Trophoblast cell (in vitro differentiated cells and primary cell): ENCODE measurements at regions not wholly inside any gene's neighbourhood (a gene's known extent, or its start where the extent isn't known, plus 50 kb on each side); places are given as distances from the start of the nearest gene placed in this dataset.

ENCODE experiments used
- DNase-seq, 2 donors: peaks; one replicate each; pipeline ENCODE4 v3.0.0-alpha.2; 2016
- H2AFZ ChIP-seq: 2 replicates; pipeline ENCODE4 v1.6.1; 2013; ENCODE audit warnings: low read length, moderate library complexity, mild to moderate bottlenecking; ENCODE audit not compliant: insufficient read depth, poor library complexity
- H2AK5ac ChIP-seq: 2 replicates; pipeline ENCODE4 v1.6.1; 2013; ENCODE audit warnings: mild to moderate bottlenecking, low read length
- H2BK120ac ChIP-seq: 2 replicates; pipeline ENCODE4 v1.6.1; 2013; ENCODE audit warnings: low read length, mild to moderate bottlenecking, moderate library complexity; ENCODE audit not compliant: insufficient read depth, poor library complexity
- H2BK12ac ChIP-seq: 2 replicates; pipeline ENCODE4 v1.6.1; 2013; ENCODE audit warnings: mild to moderate bottlenecking, low read length, moderate library complexity
- H2BK5ac ChIP-seq: 2 replicates; pipeline ENCODE4 v1.6.1; 2013; ENCODE audit warnings: low read length, low read depth, moderate library complexity, mild to moderate bottlenecking; ENCODE audit not compliant: poor library complexity
- H3K14ac ChIP-seq: 2 replicates; pipeline ENCODE4 v1.6.1; 2013; ENCODE audit warnings: mild to moderate bottlenecking, low read length
- H3K18ac ChIP-seq: 2 replicates; pipeline ENCODE4 v1.6.1; 2013; ENCODE audit warnings: mild to moderate bottlenecking, low read length
- H3K23ac ChIP-seq: 2 replicates; pipeline ENCODE4 v1.6.1; 2013; ENCODE audit warnings: low read length
- H3K27ac ChIP-seq: 2 replicates; pipeline ENCODE4 v1.5.1; 2013; ENCODE audit warnings: low read depth, mild to moderate bottlenecking, inconsistent platforms, low read length, moderate library complexity
- H3K27me3 ChIP-seq: 2 replicates; pipeline ENCODE4 v1.6.1; 2013; ENCODE audit warnings: inconsistent platforms, mild to moderate bottlenecking, low read length, moderate library complexity; ENCODE audit not compliant: insufficient read depth
- H3K36me3 ChIP-seq, 2 experiments: 1 replicate in 1 of 2; 2 replicates in 1 of 2; pipeline ENCODE4 v1.6.1; 2013; ENCODE audit warnings: low read length in 2 of 2, mild to moderate bottlenecking in 2 of 2, moderate library complexity in 1 of 2; ENCODE audit not compliant: insufficient read depth in 2 of 2, control insufficient read depth in 1 of 2
- H3K4ac ChIP-seq: 2 replicates; pipeline ENCODE4 v1.6.1; 2013; ENCODE audit warnings: low read depth, mild to moderate bottlenecking, low read length, moderate library complexity
- H3K4me1 ChIP-seq, 2 experiments: 1 replicate in 1 of 2; 2 replicates in 1 of 2; pipeline ENCODE4 v1.6.1; 2013; ENCODE audit warnings: low read length in 2 of 2, mild to moderate bottlenecking in 2 of 2, moderate library complexity in 1 of 2; ENCODE audit not compliant: insufficient read depth in 2 of 2, control insufficient read depth in 1 of 2
- H3K4me2 ChIP-seq: 2 replicates; pipeline ENCODE4 v1.6.1; 2013; ENCODE audit warnings: inconsistent platforms, mild to moderate bottlenecking, low read length, moderate library complexity
- H3K4me3 ChIP-seq: 2 replicates; pipeline ENCODE4 v1.5.1; 2013; ENCODE audit warnings: mild to moderate bottlenecking, low read depth, low read length, inconsistent platforms
- H3K79me1 ChIP-seq: one replicate; pipeline ENCODE4 v1.6.1; 2013; ENCODE audit warnings: low read length
- H3K79me2 ChIP-seq: 2 replicates; pipeline ENCODE4 v1.6.1; 2013; ENCODE audit warnings: low read length, mild to moderate bottlenecking; ENCODE audit not compliant: control insufficient read depth, insufficient read depth, poor library complexity
- H3K9ac ChIP-seq: 2 replicates; pipeline ENCODE4 v1.6.1; 2013; ENCODE audit warnings: mild to moderate bottlenecking, low read length
- H3K9me3 ChIP-seq: 2 replicates; pipeline ENCODE4 v1.6.1; 2013; ENCODE audit warnings: low read depth, mild to moderate bottlenecking, control low read depth, inconsistent platforms, low read length; ENCODE audit not compliant: insufficient read depth
- H4K12ac ChIP-seq: 2 replicates; pipeline ENCODE4 v1.6.1; 2013; ENCODE audit warnings: low read depth, mild to moderate bottlenecking, low read length, moderate library complexity
- H4K8ac ChIP-seq: 2 replicates; pipeline ENCODE4 v1.6.1; 2013; ENCODE audit warnings: low read depth, mild to moderate bottlenecking, low read length, moderate library complexity
- H4K91ac ChIP-seq: one replicate; pipeline ENCODE4 v1.6.1; 2013; ENCODE audit warnings: low read depth, mild to moderate bottlenecking, low read length, moderate library complexity
- WGBS: extraction: QIAGEN DNeasy Blood & Tissue Kit; methylation state at CpG from one replicate; pipeline ENCODE4 v1.1.7; 2013; ENCODE audit warnings: missing lambda C conversion rate; ENCODE audit not compliant: insufficient read length, insufficient coverage; ENCODE audit errors: extremely low coverage; 5-methylcytosine and 5-hydroxymethylcytosine counted together

DNA sequence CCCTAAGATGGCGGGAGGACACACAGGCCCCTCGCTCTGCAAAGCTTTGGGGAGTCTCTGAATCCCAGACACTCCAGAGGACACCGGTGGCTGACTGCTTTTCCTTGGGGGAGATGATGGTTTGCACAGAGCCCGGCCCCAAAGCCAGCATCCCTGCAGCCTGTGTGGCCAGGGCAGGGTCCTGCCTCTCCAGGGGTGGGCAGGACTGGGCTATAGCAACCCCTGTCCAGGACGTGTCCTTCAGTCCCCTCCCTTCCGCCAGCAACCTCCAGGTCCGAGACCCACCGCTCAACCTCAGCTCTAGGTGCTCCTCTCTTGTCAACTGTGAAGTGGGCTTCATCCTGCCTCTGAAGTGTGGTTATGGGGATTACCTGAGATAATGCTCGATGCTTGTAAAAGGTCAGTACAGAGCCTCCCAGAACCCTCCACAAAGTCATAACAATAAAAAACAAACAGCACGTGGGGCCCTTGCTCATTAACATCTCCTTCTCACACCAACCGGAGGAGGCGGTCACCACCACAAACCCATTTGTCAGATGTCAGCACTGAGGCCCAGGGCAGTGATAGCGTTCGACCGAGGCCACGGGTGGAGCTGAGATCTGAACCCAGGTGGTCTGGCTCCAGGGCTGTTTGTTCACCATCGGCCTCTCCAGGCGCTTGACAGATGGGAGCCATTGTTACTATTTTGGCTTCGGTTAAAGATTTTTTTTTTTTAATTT is 304.8 kb downstream of the IRF8 start:
- H2AFZ ChIP-seq: no peak overlapping the region
- WGBS: no CpG with 5 or more reads among the region's 19 CpGs

DNA sequence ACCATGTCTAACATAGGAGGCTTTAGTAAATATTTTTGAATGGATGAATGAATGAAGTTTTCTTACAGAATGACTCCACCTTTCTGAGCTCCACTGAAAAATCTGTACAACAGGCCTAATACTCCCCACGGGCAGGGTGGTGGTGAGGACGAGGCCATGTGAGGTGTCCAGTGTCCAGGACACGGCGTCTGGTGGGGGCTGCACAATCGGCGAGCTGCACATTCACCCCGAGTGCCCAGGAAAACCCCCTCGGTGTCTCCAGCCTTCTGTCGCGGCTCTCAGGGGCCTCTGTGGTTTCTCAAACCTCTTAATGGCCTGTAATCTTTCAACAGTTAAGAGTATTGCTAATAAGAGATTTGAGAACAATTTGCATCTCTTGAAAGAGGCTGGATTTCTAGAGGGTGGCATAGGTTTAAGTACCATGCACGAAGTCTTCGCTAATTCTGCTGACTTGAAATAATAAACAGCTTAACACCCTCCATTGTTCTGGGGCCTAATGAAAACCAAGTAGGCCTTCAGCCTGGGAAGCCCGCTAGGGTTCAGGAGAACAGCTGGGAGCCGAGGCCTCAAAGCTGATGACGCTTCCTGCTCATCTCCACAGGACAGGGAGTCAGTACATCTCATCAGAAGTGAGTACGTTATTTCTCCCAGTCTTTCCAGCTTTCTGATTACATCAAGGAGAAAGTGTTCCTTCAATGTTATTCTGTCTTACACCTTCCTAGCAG is 304.6 kb upstream of the FOXF1 start:
- Histone ChIP-seq H3K9ac (no peak overlapping the region), H3K9me3 (peaks cover 2% of the 10 kb centered on the region), H3K36me3 (no peaks in the 10 kb centered on the region), H4K8ac (no peak overlapping the region), H2BK12ac (no peak overlapping the region), H3K14ac (no peak overlapping the region), H3K23ac (no peak overlapping the region), H3K79me1 (no peaks in the 10 kb centered on the region), H2BK120ac (no peak overlapping the region), H3K27me3 (no peaks in the 10 kb centered on the region), H3K27ac (no peak overlapping the region), H3K4me1 (peaks cover 0 to 2% of the 10 kb centered on the region in 2 experiments), H2AK5ac (no peak overlapping the region), H4K12ac (no peak overlapping the region), H4K91ac (no peak overlapping the region), H2BK5ac (no peak overlapping the region), H3K4me3 (no peak overlapping the region), H3K79me2 (no peaks in the 10 kb centered on the region), H3K4me2 (no peak overlapping the region), H2AFZ (no peak overlapping the region), H3K18ac (no peak overlapping the region), H3K4ac (no peak overlapping the region)
- no peak for DNase-seq
- WGBS: no CpG with 5 or more reads among the region's 16 CpGs

More for the DNA sequence above, 304.8 kb downstream of the IRF8 start:
- no peak overlapping the region for H3K9ac ChIP-seq
- H3K4me2 ChIP-seq: no peak overlapping the region
- H3K9me3 ChIP-seq: no peaks in the 10 kb centered on the region
- no peak overlapping the region for H3K4ac ChIP-seq
- H4K12ac ChIP-seq: no peak overlapping the region
- H3K23ac ChIP-seq: no peak overlapping the region
- no peaks in the 10 kb centered on the region for H3K27me3 ChIP-seq
- H3K27ac ChIP-seq: no peak overlapping the region
- H2BK120ac ChIP-seq: no peak overlapping the region
- H4K8ac ChIP-seq: no peak overlapping the region
- H4K91ac ChIP-seq: no peak overlapping the region
- no peaks in the 10 kb centered on the region for H3K79me1 ChIP-seq
- no peak overlapping the region for H2AK5ac ChIP-seq
- H3K79me2 ChIP-seq: no peaks in the 10 kb centered on the region
- DNase-seq: no peak
- H3K14ac ChIP-seq: no peak overlapping the region
- peaks cover 0 to 2% of the 10 kb centered on the region in 2 experiments for H3K4me1 ChIP-seq
- H3K18ac ChIP-seq: no peak overlapping the region
- no peaks in the 10 kb centered on the region for H3K36me3 ChIP-seq
- no peak overlapping the region for H2BK12ac ChIP-seq
- H3K4me3 ChIP-seq: no peak overlapping the region
- no peak overlapping the region for H2BK5ac ChIP-seq

DNA sequence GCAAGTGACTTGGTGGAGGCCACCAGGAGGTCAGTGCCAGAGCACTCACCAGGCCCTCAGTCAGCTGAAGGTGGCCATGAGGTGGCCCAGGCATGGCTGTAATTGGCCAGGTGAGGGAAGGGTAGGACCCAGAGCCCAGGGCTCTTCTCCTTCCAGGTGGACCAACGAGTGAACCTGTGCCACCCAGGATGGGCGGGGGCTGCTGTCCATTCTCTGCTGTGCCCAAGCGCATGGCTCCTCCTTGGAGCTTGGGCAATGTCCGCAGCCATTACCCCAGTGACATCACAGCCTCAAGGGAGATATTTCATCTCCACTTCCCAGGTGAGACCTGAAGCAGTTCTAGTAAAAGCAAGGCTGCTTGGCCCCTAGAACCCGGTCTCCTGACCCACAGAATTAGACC is 303.0 kb upstream of the FOXF1 start:
- Histone ChIP-seq H4K8ac (no peak overlapping the region), H3K9ac (no peak overlapping the region), H3K4me2 (no peak overlapping the region), H3K9me3 (peaks cover 7% of the 10 kb centered on the region), H2BK120ac (no peak overlapping the region), H3K14ac (no peak overlapping the region), H3K4me3 (no peak overlapping the region), H3K18ac (no peak overlapping the region), H3K4ac (no peak overlapping the region), H3K4me1 (no peaks in the 10 kb centered on the region), H4K91ac (no peak overlapping the region), H2BK5ac (no peak overlapping the region), H4K12ac (no peak overlapping the region), H3K36me3 (no peaks in the 10 kb centered on the region), H2AK5ac (no peak overlapping the region), H2AFZ (no peak overlapping the region), H3K23ac (no peak overlapping the region), H2BK12ac (no peak overlapping the region), H3K79me2 (no peaks in the 10 kb centered on the region), H3K27me3 (no peaks in the 10 kb centered on the region), H3K79me1 (no peaks in the 10 kb centered on the region), H3K27ac (no peak overlapping the region)
- WGBS: no CpG with 5 or more reads among the region's 5 CpGs
- no peak for DNase-seq

DNA sequence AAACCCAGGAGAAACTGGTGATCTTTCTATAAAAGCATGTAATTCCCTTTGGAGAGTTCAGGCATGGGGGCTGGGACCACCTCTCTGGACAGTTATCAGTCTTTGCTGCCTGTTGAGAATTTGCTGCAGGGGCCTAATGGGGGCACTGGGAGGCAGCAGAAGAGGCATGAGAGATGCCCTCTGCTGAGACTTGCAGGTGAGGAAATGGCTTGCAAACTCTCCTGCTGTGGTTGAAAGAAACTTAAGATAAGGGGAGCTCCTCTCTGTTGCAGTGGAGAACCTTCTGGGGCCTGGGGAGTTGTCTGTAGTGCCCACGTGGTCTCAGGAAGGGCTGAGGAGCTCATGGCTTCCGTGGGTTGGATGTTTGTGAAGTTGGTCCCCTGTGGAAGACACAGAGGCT is 301.1 kb upstream of the FOXF1 start:
- Histone ChIP-seq H3K23ac (no peak overlapping the region), H3K9ac (no peak overlapping the region), H3K9me3 (peaks cover 10% of the 10 kb centered on the region), H2BK12ac (no peak overlapping the region), H3K4ac (no peak overlapping the region), H2BK5ac (no peak overlapping the region), H3K4me1 (no peaks in the 10 kb centered on the region), H3K79me2 (no peaks in the 10 kb centered on the region), H4K8ac (no peak overlapping the region), H3K27me3 (no peaks in the 10 kb centered on the region), H3K4me3 (no peak overlapping the region), H3K27ac (no peak overlapping the region), H3K79me1 (no peaks in the 10 kb centered on the region), H4K91ac (no peak overlapping the region), H2AFZ (no peak overlapping the region), H3K18ac (no peak overlapping the region), H3K36me3 (no peaks in the 10 kb centered on the region), H3K14ac (no peak overlapping the region), H2BK120ac (no peak overlapping the region), H2AK5ac (no peak overlapping the region), H3K4me2 (no peak overlapping the region), H4K12ac (no peak overlapping the region)
- no peak for DNase-seq
- no CpG with 5 or more reads among the region's 2 CpGs for WGBS
